IMR-90 (cell line): ENCODE measurements at regions not wholly inside any gene's neighbourhood (a gene's known extent, or its start where the extent isn't known, plus 50 kb on each side); places are given as distances from the start of the nearest gene placed in this dataset.

Source experiments
- ATAC-seq: fragments of 200-7000 bp; cut with Tn5 transposase; 2 replicates; pipeline ENCODE4 v1.9.1; 2020; ENCODE audit warnings: low read depth, mild to moderate bottlenecking, moderate library complexity
- BruUV-seq: library from RNA; stranded (reverse); fragments of 400-500 nt; replicated peaks from 2 replicates; lab custom pipeline; 2021; lab: Mats Ljungman, UMichigan
- CTCF ChIA-PET: fragments of 300-600 bp; formaldehyde crosslinking; extraction: SDS; loops from one replicate; lab custom pipeline; 2021; ENCODE audit warnings: antibody characterized with exemption; lab: Yijun Ruan, JAX
- POLR2A ChIA-PET: fragments of 300-600 bp; sonication (Branson Sonifier 250); formaldehyde crosslinking; loops from one replicate; lab custom pipeline; 2022; ENCODE audit warnings: antibody characterized with exemption; ENCODE audit not compliant: unreplicated experiment; lab: Charles Lee
- DNase-seq: peaks from one replicate; pipeline ENCODE4 v3.0.0; 2013
- H2AFZ ChIP-seq: replicated peaks from 2 replicates; pipeline ENCODE3; 2013; ENCODE audit warnings: low read length, mild to moderate bottlenecking; ENCODE audit not compliant: poor library complexity
- H2AK5ac ChIP-seq: 2 replicates; pipeline ENCODE4 v1.6.1; 2013; ENCODE audit warnings: low read depth, low read length, inconsistent platforms
- H2AK9ac ChIP-seq: replicated peaks from 2 replicates; pipeline ENCODE3; 2013; ENCODE audit warnings: mild to moderate bottlenecking, low read depth, low read length, moderate library complexity; ENCODE audit not compliant: poor library complexity
- H2BK120ac ChIP-seq: 2 replicates; pipeline ENCODE4 v1.6.1; 2013; ENCODE audit warnings: low read depth, low read length, inconsistent platforms
- H2BK15ac ChIP-seq: 3 replicates; pipeline ENCODE4 v1.6.1; 2013; ENCODE audit warnings: low read depth, low read length, inconsistent platforms
- H2BK20ac ChIP-seq: 2 replicates; pipeline ENCODE4 v1.6.1; 2013; ENCODE audit warnings: low read depth, mild to moderate bottlenecking, inconsistent platforms, low read length, moderate library complexity
- H2BK5ac ChIP-seq: 2 replicates; pipeline ENCODE4 v1.6.1; 2013; ENCODE audit warnings: mild to moderate bottlenecking, low read depth, low read length, inconsistent platforms; ENCODE audit not compliant: poor library complexity, severe bottlenecking
- H3K14ac ChIP-seq: replicated peaks from 2 replicates; pipeline ENCODE4 v1.6.1; 2013; ENCODE audit warnings: low read depth, low read length, inconsistent platforms
- H3K18ac ChIP-seq: 2 replicates; pipeline ENCODE4 v1.6.1; 2013; ENCODE audit warnings: low read depth, low read length, control low read depth
- H3K23ac ChIP-seq: 2 replicates; pipeline ENCODE4 v1.6.1; 2013; ENCODE audit warnings: low read depth, low read length, inconsistent platforms
- H3K27ac ChIP-seq: 2 replicates; pipeline ENCODE4 v1.5.1; 2013; ENCODE audit warnings: mild to moderate bottlenecking, control low read depth, low read length; ENCODE audit not compliant: insufficient read depth
- H3K27me3 ChIP-seq: 2 replicates; pipeline ENCODE4 v1.6.1; 2013; ENCODE audit warnings: low read length; ENCODE audit not compliant: control insufficient read depth, insufficient read depth
- H3K36me3 ChIP-seq: 2 replicates; pipeline ENCODE4 v1.6.1; 2013; ENCODE audit warnings: low read length, mixed read lengths; ENCODE audit not compliant: control insufficient read depth, insufficient read depth
- H3K4ac ChIP-seq: 2 replicates; pipeline ENCODE4 v1.6.1; 2013; ENCODE audit warnings: low read depth, low read length, inconsistent platforms
- H3K4me1 ChIP-seq: 2 replicates; pipeline ENCODE4 v1.6.1; 2013; ENCODE audit warnings: low read length, mixed read lengths; ENCODE audit not compliant: control insufficient read depth, insufficient read depth
- H3K4me2 ChIP-seq: 2 replicates; pipeline ENCODE4 v1.6.1; 2013; ENCODE audit warnings: low read depth, mild to moderate bottlenecking, control low read depth, low read length, moderate library complexity
- H3K4me3 ChIP-seq: 2 replicates; pipeline ENCODE4 v1.5.1; 2013; ENCODE audit warnings: low read depth, mild to moderate bottlenecking, control low read depth, low read length, moderate library complexity; ENCODE audit not compliant: insufficient read depth
- H3K56ac ChIP-seq: 2 replicates; pipeline ENCODE4 v1.6.1; 2013; ENCODE audit warnings: low read length, inconsistent platforms; ENCODE audit not compliant: insufficient read depth; ENCODE audit errors: extremely low read depth
- H3K79me1 ChIP-seq, 2 experiments: 2 replicates each; pipeline ENCODE4 v1.6.1; 2013; ENCODE audit warnings: low read length in 2 of 2, inconsistent platforms in 1 of 2, low read depth in 1 of 2
- H3K9ac ChIP-seq: 2 replicates; pipeline ENCODE4 v1.6.1; 2013; ENCODE audit warnings: low read depth, low read length, control low read depth
- H3K9me1 ChIP-seq: 2 replicates; pipeline ENCODE4 v1.6.1; 2013; ENCODE audit warnings: low read length, inconsistent platforms; ENCODE audit not compliant: insufficient read depth
- H3K9me3 ChIP-seq: 2 replicates; pipeline ENCODE4 v1.6.1; 2013; ENCODE audit warnings: low read length; ENCODE audit not compliant: control insufficient read depth, insufficient read depth
- H4K20me1 ChIP-seq: 2 replicates; pipeline ENCODE4 v1.6.1; 2013; ENCODE audit warnings: low read length, inconsistent platforms; ENCODE audit not compliant: insufficient read depth
- H4K5ac ChIP-seq: 2 replicates; pipeline ENCODE4 v1.6.1; 2013; ENCODE audit warnings: mild to moderate bottlenecking, low read depth, low read length, control low read depth
- H4K8ac ChIP-seq, 2 experiments: 2 replicates each; pipeline ENCODE4 v1.6.1; 2013; ENCODE audit warnings: low read depth in 2 of 2, low read length in 2 of 2, control low read depth in 1 of 2, inconsistent platforms in 1 of 2
- H4K91ac ChIP-seq: 2 replicates; pipeline ENCODE4 v1.6.1; 2013; ENCODE audit warnings: low read depth, low read length, inconsistent platforms; ENCODE audit not compliant: insufficient read depth
- CEBPB ChIP-seq: IDR thresholded peaks from 2 replicates; pipeline ENCODE4 v1.6.1; 2012; ENCODE audit warnings: low read depth, low read length, improper control_type of control experiment
- MAFK ChIP-seq: IDR thresholded peaks from 2 replicates; pipeline ENCODE4 v1.6.1; 2012; ENCODE audit warnings: low read depth, low read length, improper control_type of control experiment
- POLR2A ChIP-seq: IDR thresholded peaks from 2 replicates; pipeline ENCODE4 v1.6.1; 2012; ENCODE audit warnings: mild to moderate bottlenecking, low read depth, low read length
- RAD21 ChIP-seq: IDR thresholded peaks from 2 replicates; pipeline ENCODE4 v1.6.1; 2012; ENCODE audit warnings: low read length, improper control_type of control experiment
- SMC3 ChIP-seq: fragments of 150-350 bp; IDR thresholded peaks from 2 replicates; pipeline ENCODE4 v1.6.1; 2016; ENCODE audit warnings: low read depth, mild to moderate bottlenecking, antibody characterized with exemption, low read length, moderate library complexity
- WGBS, 2 experiments: methylation state at CpG; one replicate each; pipeline versions ENCODE4 v1.1.5 to v1.1.7; 2013; ENCODE audit warnings: missing lambda C conversion rate in 2 of 2; ENCODE audit not compliant: insufficient read length in 1 of 2; ENCODE audit errors: extremely low coverage in 2 of 2; 5-methylcytosine and 5-hydroxymethylcytosine counted together
- dilution Hi-C: fragments of 300-500 bp; cut with HindIII; formaldehyde crosslinking; loops from one replicate; pipeline ENCODE4 v1.14.3; 2018; ENCODE audit warnings: low sequenced_read_pairs; ENCODE audit not compliant: unreplicated experiment
- in situ Hi-C: fragments of 300-500 bp; cut with MboI; formaldehyde crosslinking; loops from 3 replicates; pipeline ENCODE4 v1.14.3; 2019; ENCODE audit warnings: low sequenced_read_pairs, inconsistent platforms, mixed read lengths
- intact Hi-C: fragments of 100-400 bp; cut with micrococcal nuclease; formaldehyde crosslinking; loops from 2 replicates; pipeline ENCODE4 v1.10.0; 2022
- TF ChIP-seq, protein P1 (sequence below): conservative IDR thresholded peaks from 2 replicates; pipeline ENCODE4 v1.5.1; 2012; ENCODE audit warnings: mild to moderate bottlenecking, low read depth, low read length, improper control_type of control experiment
- TF ChIP-seq, protein P2 (sequence below): fragments of 150-350 bp; IDR thresholded peaks from 2 replicates; pipeline ENCODE4 v1.6.1; 2017; ENCODE audit warnings: mild to moderate bottlenecking, antibody characterized with exemption, low read length, low read depth
- TF ChIP-seq, protein P3 (sequence below): fragments of 150-350 bp; IDR thresholded peaks from 2 replicates; pipeline ENCODE4 v1.6.1; 2016; ENCODE audit warnings: low read depth, mild to moderate bottlenecking, low read length, moderate library complexity, borderline replicate concordance

DNA sequence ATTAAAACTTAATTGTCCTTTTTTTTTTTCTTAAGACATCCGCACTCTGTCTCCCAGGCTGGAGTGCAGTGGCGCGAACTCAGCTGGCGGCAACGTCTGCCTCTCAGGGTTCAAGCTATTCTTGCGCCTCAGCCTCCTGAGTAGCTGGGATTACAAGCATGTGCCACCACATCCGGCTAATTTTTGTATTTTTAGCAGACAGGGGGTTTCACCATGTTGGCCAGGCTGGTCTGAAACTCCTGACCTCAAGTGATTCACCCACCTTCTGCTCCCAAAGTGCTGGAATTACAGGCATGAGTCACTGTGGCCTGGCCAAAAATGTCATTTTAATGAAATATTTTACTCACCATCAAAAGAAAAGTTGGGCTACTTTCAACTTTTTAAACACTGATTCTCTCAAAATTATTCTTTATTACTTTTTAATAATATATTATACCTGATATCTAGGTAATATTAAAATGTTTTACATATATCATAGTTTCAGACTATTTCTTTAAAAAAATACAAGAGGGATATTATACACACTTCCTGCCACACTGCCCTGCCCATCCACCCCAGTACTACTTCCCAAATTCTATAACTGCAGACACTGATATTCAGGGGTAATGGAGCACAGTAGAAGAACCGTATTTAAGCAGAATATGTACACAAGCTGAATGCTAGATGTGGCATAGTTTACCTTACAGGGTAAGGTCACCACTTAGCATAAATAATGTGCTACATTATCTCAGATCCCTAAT, 723.9 kb upstream of the ZNF385D start:
- H3K4ac ChIP-seq = no peak overlapping the region
- no peak overlapping the region for H2AK5ac ChIP-seq
- H3K27me3 ChIP-seq = no peaks in the 10 kb centered on the region
- H3K27ac ChIP-seq = no peak overlapping the region
- no peaks in the 10 kb centered on the region for H3K79me1 ChIP-seq
- H3K36me3 ChIP-seq = no peaks in the 10 kb centered on the region
- H3K56ac ChIP-seq = no peak overlapping the region
- H2AFZ ChIP-seq = no peak overlapping the region
- no peaks in the 10 kb centered on the region for H3K9me1 ChIP-seq
- no peak for TF ChIP-seq CEBPB
- no peak for TF ChIP-seq MAFK
- TF ChIP-seq, protein P1, sequence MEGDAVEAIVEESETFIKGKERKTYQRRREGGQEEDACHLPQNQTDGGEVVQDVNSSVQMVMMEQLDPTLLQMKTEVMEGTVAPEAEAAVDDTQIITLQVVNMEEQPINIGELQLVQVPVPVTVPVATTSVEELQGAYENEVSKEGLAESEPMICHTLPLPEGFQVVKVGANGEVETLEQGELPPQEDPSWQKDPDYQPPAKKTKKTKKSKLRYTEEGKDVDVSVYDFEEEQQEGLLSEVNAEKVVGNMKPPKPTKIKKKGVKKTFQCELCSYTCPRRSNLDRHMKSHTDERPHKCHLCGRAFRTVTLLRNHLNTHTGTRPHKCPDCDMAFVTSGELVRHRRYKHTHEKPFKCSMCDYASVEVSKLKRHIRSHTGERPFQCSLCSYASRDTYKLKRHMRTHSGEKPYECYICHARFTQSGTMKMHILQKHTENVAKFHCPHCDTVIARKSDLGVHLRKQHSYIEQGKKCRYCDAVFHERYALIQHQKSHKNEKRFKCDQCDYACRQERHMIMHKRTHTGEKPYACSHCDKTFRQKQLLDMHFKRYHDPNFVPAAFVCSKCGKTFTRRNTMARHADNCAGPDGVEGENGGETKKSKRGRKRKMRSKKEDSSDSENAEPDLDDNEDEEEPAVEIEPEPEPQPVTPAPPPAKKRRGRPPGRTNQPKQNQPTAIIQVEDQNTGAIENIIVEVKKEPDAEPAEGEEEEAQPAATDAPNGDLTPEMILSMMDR = no peak
- TF ChIP-seq POLR2A = no peak
- TF ChIP-seq, protein P2, sequence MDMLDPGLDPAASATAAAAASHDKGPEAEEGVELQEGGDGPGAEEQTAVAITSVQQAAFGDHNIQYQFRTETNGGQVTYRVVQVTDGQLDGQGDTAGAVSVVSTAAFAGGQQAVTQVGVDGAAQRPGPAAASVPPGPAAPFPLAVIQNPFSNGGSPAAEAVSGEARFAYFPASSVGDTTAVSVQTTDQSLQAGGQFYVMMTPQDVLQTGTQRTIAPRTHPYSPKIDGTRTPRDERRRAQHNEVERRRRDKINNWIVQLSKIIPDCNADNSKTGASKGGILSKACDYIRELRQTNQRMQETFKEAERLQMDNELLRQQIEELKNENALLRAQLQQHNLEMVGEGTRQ = no peak
- no peak for TF ChIP-seq RAD21
- TF ChIP-seq SMC3 = no peak
- TF ChIP-seq, protein P3, sequence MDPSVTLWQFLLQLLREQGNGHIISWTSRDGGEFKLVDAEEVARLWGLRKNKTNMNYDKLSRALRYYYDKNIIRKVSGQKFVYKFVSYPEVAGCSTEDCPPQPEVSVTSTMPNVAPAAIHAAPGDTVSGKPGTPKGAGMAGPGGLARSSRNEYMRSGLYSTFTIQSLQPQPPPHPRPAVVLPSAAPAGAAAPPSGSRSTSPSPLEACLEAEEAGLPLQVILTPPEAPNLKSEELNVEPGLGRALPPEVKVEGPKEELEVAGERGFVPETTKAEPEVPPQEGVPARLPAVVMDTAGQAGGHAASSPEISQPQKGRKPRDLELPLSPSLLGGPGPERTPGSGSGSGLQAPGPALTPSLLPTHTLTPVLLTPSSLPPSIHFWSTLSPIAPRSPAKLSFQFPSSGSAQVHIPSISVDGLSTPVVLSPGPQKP = no peak
- ATAC-seq (no peak), DNase-seq (no peak)
- in situ Hi-C loops = no loop called here
- no peak overlapping the region for H3K4me2 ChIP-seq
- H2BK20ac ChIP-seq = no peak overlapping the region
- H3K18ac ChIP-seq = no peak overlapping the region
- H3K9me3 ChIP-seq = peaks cover 6% of the 10 kb centered on the region; the same call in 1 of the 2 replicates
- intact Hi-C loops = no loop called here
- no peak overlapping the region for H2BK5ac ChIP-seq
- no peak overlapping the region for H3K4me3 ChIP-seq
- WGBS, 2 experiments = 80% methylated on average over 1 of the region's 8 CpGs; no CpG with 5 or more reads in 1 of the 2 experiments
- dilution Hi-C loops = no loop called here
- H4K5ac ChIP-seq = no peak overlapping the region
- H3K14ac ChIP-seq = no peak overlapping the region
- no peaks in the 10 kb centered on the region for H4K20me1 ChIP-seq
- H4K8ac ChIP-seq = no peak overlapping the region
- H2AK9ac ChIP-seq = no peak overlapping the region
- H2BK15ac ChIP-seq = no peak overlapping the region
- CTCF ChIA-PET = no interaction called here
- H3K9ac ChIP-seq = no peak overlapping the region
- no peak overlapping the region for H2BK120ac ChIP-seq
- no peak overlapping the region for H3K23ac ChIP-seq
- BruUV-seq = no TSS peak
- POLR2A ChIA-PET = no interaction called here
- H3K4me1 ChIP-seq = no peaks in the 10 kb centered on the region
- no peak overlapping the region for H4K91ac ChIP-seq
